DMS153 (cell line): ENCODE measurements at regions not wholly inside any gene's neighbourhood (a gene's known extent, or its start where the extent isn't known, plus 50 kb on each side); places are given as distances from the start of the nearest gene placed in this dataset.

Experiments used
- DNase-seq: peaks from one replicate; lab custom pipeline; 2025; lab: John Stamatoyannopoulos, UW

GRCh38 chr4:123573866-123574508 is 177.4 kb downstream of the SPRY1 start:
- no peak for DNase-seq

GRCh38 chr4:123575291-123575690 is 178.7 kb downstream of the SPRY1 start:
- DNase-seq: no peak

- DNase-seq: no peak
Measured at GRCh38 chr4:123577225-123577906, 180.8 kb downstream of the SPRY1 start.

- no peak for DNase-seq
Measured at GRCh38 chr4:123578276-123579029, 181.9 kb downstream of the SPRY1 start.

DNA sequence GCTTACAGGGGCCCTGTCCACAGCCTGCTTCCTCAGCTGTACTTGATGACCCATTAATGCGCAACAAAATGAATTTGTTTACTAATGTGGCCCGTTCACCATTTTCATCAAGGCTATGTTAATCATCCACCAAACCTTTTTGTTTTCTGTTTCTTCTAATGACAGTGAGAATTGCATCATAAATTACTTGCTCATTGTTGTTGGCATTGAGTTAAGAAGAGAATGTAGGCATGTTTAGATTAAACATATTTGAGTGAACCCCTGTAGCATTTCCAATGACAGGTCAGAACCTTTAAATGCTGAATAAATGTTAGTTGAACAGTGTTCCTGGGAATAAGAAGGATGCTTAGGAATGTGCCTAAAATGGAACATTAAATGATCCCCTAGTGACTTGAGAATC is 183.4 kb downstream of the SPRY1 start:
- no peak for DNase-seq

GRCh38 chr4:123580981-123581664 is 184.5 kb downstream of the SPRY1 start:
- DNase-seq: no peak

GRCh38 chr4:123581802-123582201 is 185.2 kb downstream of the SPRY1 start:
- no peak for DNase-seq

- no peak for DNase-seq
Measured at GRCh38 chr4:123583043-123583442, 186.4 kb downstream of the SPRY1 start.

DNA sequence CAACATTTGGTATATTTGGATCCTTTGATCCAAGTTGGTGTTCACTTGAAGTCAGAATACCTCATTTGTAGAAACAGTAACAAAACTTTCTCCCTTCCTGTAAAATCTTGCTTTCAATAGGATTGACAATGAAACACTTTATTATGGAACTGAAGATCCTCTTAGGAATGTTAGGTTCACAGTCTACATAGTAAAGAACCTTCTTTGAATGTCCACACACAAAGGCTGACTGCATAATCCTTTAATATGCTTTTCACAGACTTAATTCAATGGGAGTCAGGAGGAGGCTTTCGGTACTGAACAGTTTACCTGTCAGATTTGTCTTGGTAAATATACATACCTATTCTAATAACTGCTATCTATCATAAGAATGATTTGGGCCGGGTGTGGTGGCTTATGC is 188.5 kb downstream of the SPRY1 start:
- DNase-seq: no peak

- DNase-seq: peak; percentile 78
Measured at GRCh38 chr4:123587983-123588494, 191.4 kb downstream of the SPRY1 start.

- DNase-seq: peak; percentile 28
Measured at GRCh38 chr4:123588631-123589241, 192.1 kb downstream of the SPRY1 start.

DNA sequence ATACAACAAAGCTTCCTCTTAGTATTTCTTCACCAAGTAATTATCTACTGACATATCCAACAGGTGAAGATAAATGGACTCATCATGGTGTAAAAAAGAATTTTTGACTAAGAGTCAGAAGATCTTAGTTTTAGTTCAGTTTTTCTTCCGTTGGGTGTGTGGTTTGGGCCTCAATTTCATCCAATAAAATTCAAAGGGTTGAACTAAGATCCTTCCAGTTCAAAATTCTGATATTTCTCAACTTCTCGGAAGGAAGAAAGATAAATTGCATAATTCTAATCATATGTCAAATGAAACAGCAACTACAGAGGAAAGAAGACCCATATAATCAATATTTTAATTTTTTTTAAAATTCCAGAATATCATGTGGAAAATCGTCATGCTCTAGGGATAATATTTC is 192.7 kb downstream of the SPRY1 start:
- DNase-seq: no peak

DNA sequence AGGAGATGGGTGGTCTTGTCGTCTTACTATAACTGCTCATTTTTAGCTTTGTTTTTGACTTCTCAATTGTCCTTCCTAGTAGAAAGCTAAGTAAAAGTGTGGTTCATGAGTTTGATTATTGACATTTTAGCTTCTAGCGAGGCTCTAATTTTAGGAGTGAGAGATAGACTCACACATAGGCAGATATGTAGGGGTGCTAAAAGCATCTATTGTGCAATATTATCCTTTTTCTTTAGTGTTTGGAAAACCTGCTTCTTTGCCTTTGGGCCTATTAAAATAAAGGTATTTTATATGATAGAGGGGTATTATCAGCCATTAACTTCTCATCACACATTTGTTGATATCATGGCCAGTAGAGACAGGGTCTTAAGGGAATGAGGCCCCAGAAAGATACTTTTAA is 195.3 kb downstream of the SPRY1 start:
- no peak for DNase-seq

DNA sequence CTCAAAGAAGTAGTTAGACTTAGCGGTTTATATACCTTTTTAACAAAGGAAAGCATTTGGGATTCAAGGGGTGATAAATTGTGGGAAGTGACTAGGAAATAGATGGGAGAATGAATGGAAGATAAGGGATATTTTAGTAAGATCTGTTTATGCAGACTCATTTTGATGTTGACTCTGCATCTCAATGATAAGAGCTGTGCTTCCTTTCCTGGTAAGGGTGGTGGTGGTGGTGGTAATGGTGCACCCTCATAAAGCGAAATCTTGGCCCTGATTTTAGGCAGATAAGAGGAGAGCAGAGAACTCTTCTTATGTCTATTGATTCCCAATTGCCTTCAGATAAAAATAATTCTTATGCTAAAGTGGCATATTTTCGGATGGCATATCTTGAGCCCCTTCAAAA is 197.1 kb downstream of the SPRY1 start:
- no peak for DNase-seq

DNA sequence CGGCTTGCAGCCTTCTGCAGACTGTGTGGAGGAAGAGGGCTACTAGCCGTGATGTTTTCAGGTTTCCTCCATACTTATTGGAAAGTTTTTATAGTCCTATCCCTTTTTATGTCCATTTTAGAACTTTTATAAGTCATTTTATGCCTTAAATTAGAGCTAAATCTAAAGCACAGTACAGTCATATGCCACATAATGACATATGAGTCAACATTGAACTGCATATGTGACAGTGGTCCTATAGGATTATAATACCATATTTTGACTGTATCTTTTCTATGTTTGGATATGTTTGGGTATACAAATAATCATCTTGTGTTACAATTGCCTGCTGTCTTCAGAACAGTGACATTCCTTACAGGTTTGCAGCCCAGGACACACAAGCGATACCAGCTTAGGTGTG is 200.2 kb downstream of the SPRY1 start:
- no peak for DNase-seq

DNA sequence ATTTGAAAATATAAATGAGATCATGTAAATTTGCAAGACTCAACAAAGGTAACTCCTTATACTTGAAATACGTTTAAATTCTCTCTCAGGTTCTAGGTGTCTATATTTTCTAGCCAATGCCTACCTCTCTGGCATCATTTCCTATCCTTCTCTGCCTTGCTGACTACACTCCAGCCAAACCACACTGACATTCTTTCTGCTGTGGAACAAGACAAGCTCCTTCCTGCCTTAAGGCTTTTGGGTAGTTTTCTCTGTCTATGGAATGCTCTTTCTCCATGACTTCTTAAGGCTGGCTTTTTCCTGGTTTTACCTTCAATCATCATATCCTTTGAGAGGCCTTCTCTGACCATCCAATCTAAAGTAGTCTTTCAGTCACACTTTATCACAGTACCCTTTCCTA is 201.0 kb downstream of the SPRY1 start:
- no peak for DNase-seq

GRCh38 chr4:123598331-123598730 is 201.7 kb downstream of the SPRY1 start:
- no peak for DNase-seq

DNA sequence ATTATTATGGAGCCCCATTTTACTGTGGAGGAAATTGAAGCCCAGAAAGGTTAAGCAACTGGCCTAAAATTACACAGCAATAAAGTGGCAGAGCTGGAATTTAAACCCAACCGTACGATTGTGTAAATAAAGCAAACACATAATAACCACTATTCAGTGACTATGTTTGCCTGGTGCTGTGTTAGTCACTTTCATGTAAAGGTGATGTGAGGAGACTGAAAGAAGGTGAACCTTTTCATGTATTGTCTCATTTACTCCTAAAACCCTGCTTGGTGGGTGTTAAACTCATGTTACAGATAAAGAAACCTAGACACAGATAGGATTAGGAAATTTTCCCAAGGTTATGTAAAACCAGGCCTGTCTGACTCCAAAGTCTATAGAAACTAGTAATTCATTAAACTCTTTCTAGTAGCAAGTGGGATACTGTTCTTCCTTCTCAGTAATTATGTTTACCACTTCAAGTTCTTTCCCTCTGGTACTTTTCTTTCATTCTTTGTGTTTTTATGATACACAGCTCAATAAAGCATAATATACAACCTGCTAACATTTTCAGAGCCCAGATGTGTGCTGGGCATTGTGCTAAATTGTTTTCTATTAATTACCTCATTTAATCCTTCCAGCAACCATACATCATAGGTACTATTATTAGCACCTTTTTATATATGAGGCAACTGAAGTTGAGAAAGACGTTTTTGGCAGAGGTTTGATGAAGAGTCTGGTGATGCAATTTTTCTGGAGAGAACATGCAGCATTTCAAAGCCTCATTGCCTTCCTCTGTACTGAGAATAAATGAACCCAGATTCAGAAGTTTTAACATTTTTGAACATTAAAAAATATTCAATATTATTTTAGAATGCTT is 202.7 kb downstream of the SPRY1 start:
- no peak for DNase-seq

- peak; percentile 90 for DNase-seq
Measured at GRCh38 chr4:123599920-123600810, 203.6 kb downstream of the SPRY1 start.
